Left ventricle myocardium inferior (tissue), 1 donor: ENCODE measurements at regions not wholly inside any gene's neighbourhood (a gene's known extent, or its start where the extent isn't known, plus 50 kb on each side); places are given as distances from the start of the nearest gene placed in this dataset.

Experiments
- DNase-seq: peaks from one replicate; pipeline ENCODE4 v3.0.0-alpha.2; 2020
- H3K27ac ChIP-seq: fragments of 200-600 bp; replicated peaks from 2 replicates; pipeline ENCODE4 v1.8.0; 2021
- H3K27me3 ChIP-seq: fragments of 200-600 bp; 2 replicates; pipeline ENCODE4 v1.8.0; 2021; ENCODE audit warnings: low read depth
- H3K36me3 ChIP-seq: fragments of 200-600 bp; 2 replicates; pipeline ENCODE4 v1.8.0; 2021
- H3K4me1 ChIP-seq: fragments of 200-600 bp; 2 replicates; pipeline ENCODE4 v1.8.0; 2021
- H3K4me3 ChIP-seq: fragments of 200-600 bp; 2 replicates; pipeline ENCODE4 v1.8.0; 2021; ENCODE audit warnings: mild to moderate bottlenecking, moderate library complexity
- H3K9me3 ChIP-seq: fragments of 200-600 bp; replicated peaks from 2 replicates; pipeline ENCODE4 v1.8.0; 2021
- intact Hi-C: fragments of 100-400 bp; cut with micrococcal nuclease; formaldehyde crosslinking; loops from one replicate; pipeline ENCODE4 v1.11.0; 2022
- TF ChIP-seq, protein P1 (sequence below): fragments of 200-600 bp; IDR thresholded peaks from 2 replicates; pipeline ENCODE4 v1.8.0; 2021; ENCODE audit warnings: antibody characterized with exemption, mild to moderate bottlenecking, borderline replicate concordance
- donor health status: DM: no; HTN: yes; CAD: no; lungs with severe emphysema.

DNA sequence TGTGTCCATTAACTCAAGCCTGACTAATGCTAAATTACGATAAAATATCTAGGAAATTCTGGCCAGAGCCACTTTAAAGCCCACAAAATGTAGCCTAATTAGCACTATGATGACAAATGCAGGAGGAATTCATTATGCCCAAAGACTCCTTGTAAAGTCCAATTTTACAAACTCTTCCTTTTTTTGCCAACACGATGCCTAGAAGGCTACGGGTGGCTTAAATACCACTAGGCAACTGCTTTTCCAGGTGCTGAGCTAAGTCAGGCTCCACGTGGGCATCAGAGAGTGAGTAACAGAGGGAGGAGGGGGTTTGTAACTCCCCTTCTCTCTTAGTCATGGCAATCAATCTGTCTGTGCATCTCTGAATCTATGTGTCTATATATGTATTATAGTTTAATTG, 172.4 kb upstream of the NTF3 start:
- no peak for DNase-seq
- no peaks in the 10 kb centered on the region for H3K36me3 ChIP-seq
- no peaks in the 10 kb centered on the region for H3K9me3 ChIP-seq
- TF ChIP-seq, protein P1, sequence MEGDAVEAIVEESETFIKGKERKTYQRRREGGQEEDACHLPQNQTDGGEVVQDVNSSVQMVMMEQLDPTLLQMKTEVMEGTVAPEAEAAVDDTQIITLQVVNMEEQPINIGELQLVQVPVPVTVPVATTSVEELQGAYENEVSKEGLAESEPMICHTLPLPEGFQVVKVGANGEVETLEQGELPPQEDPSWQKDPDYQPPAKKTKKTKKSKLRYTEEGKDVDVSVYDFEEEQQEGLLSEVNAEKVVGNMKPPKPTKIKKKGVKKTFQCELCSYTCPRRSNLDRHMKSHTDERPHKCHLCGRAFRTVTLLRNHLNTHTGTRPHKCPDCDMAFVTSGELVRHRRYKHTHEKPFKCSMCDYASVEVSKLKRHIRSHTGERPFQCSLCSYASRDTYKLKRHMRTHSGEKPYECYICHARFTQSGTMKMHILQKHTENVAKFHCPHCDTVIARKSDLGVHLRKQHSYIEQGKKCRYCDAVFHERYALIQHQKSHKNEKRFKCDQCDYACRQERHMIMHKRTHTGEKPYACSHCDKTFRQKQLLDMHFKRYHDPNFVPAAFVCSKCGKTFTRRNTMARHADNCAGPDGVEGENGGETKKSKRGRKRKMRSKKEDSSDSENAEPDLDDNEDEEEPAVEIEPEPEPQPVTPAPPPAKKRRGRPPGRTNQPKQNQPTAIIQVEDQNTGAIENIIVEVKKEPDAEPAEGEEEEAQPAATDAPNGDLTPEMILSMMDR, result no peak
- intact Hi-C loops, result no loop called here
- H3K27ac ChIP-seq, result no peak overlapping the region
- H3K4me3 ChIP-seq, result no peak overlapping the region
- no peaks in the 10 kb centered on the region for H3K4me1 ChIP-seq
- peaks cover 37% of the 10 kb centered on the region for H3K27me3 ChIP-seq

DNA sequence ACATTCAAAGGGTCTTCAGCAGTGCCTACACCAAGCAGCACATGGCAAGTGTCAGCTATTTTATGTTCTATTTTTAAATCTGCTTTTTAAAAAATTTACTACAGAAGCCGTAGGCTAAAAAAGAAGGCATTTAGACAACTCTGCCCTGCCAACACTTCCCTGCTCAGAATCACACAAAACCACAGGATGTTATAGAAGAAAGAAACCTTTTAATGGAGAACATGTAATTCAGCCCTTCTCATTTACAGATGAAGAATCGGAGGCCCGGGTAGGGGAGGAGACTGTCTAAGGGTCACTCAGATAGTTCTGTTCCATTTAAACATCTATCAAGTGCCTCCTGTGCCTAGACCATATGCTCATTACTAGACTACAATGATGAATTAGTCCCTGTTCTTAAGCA, 171.8 kb upstream of the NTF3 start:
- intact Hi-C loops, result no loop called here

DNA sequence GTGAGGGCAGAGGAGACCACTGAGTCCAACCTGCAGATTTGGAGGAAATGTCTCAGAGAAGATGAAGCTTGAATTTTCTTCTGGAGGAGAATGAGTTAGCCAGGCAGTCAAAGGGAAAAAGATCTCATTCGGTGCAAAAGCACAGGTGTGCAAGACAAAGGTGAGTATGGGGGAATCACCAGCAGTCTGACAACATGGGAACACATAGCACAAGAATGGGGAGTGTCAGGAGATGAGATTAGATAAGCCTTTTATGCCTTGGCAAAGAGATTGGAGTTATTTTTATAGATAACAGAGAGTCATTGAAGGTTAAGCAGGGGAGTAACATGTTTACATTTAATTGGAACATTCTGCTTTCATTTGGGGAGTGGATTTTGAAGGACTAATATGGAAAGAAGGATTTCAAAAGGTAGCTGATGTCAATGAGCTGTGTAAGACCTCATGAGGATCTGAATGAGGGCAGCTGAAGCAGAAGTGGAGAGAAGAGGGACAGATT, 171.3 kb upstream of the NTF3 start:
- intact Hi-C loops, result no loop called here
- H3K9me3 ChIP-seq, result no peaks in the 10 kb centered on the region
- TF ChIP-seq, protein P1, result no peak

More for the DNA sequence above, 171.8 kb upstream of the NTF3 start:
- TF ChIP-seq, protein P1, result no peak
- Histone ChIP-seq H3K9me3 (no peaks in the 10 kb centered on the region), H3K4me1 (no peaks in the 10 kb centered on the region), H3K36me3 (no peaks in the 10 kb centered on the region), H3K27ac (no peak overlapping the region), H3K4me3 (no peak overlapping the region), H3K27me3 (peaks cover 37% of the 10 kb centered on the region)
- no peak for DNase-seq

DNA sequence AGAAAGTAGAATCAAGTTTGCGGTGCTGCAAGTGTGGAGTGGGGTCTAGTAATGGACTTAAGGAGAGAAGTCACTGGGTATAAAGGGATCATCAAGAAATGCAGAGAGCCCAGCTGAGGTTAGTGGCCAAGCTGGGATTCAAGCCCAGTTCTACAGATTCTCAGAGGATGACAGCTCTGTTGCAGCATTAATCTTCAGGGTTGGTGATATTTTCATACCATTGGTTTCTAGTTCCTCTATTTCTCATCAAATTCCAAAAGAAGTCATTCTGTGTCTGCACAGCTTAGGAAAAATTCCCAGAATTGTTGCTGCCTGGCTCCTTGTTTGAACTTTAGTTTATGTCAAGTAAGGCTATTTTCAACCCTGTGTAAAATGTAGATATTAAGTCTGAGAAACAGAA, 169.5 kb upstream of the NTF3 start:
- Histone ChIP-seq H3K4me1 (no peaks in the 10 kb centered on the region), H3K4me3 (no peak overlapping the region), H3K36me3 (no peaks in the 10 kb centered on the region), H3K27ac (no peak overlapping the region), H3K9me3 (no peaks in the 10 kb centered on the region), H3K27me3 (peaks cover 39% of the 10 kb centered on the region)
- TF ChIP-seq, protein P1, result no peak
- intact Hi-C loops, result no loop called here
- DNase-seq, result no peak

More for the DNA sequence above, 171.3 kb upstream of the NTF3 start:
- Histone ChIP-seq H3K4me3 (no peak overlapping the region), H3K27me3 (peaks cover 38% of the 10 kb centered on the region), H3K36me3 (no peaks in the 10 kb centered on the region), H3K4me1 (no peaks in the 10 kb centered on the region), H3K27ac (no peak overlapping the region)
- DNase-seq, result no peak

DNA sequence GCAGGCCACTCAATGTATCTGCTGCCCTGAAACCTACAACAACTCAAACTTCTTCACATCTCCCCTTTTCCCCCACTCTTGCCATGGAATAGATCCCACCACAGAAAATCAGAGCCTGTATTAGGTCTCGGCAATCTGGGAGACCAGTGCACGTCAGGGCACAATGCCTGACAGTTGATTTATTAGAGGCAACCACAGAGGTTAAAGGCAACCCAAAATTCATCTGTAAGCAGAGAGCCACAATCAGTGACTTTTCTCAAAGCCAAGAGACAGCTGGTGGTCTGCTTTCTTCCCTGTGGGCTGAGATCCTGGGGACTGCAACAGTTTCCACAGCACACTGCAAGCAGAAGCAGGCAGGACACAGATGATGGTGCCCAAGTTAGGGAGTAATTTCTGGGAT, 169.0 kb upstream of the NTF3 start:
- Histone ChIP-seq H3K4me1 (no peaks in the 10 kb centered on the region), H3K4me3 (no peak overlapping the region), H3K9me3 (no peaks in the 10 kb centered on the region), H3K36me3 (no peaks in the 10 kb centered on the region), H3K27me3 (peaks cover 36% of the 10 kb centered on the region), H3K27ac (no peak overlapping the region)
- intact Hi-C loops, result no loop called here
- DNase-seq, result no peak
- TF ChIP-seq, protein P1, result no peak
